GM12878 (cell line): ENCODE measurements at regions not wholly inside any gene's neighbourhood (a gene's known extent, or its start where the extent isn't known, plus 50 kb on each side); places are given as distances from the start of the nearest gene placed in this dataset.

ENCODE experiments used
- ATAC-seq: fragments of 200-7000 bp; cut with Tn5 transposase; 3 replicates; pipeline ENCODE4 v1.9.1; 2020; ENCODE audit warnings: mild to moderate bottlenecking, moderate library complexity
- BruUV-seq: library from RNA; stranded (reverse); fragments of 400-500 nt; replicated peaks from 2 replicates; lab custom pipeline; 2021; lab: Mats Ljungman, UMichigan
- CTCF ChIA-PET: fragments of 300-600 bp; sonication (Branson Sonifier 250); formaldehyde crosslinking; extraction: SDS; loops from one replicate; lab custom pipeline; 2021; ENCODE audit warnings: inconsistent platforms; lab: Yijun Ruan, JAX
- POLR2A ChIA-PET: fragments of 350-600 bp; formaldehyde crosslinking; extraction: SDS; loops from one replicate; lab custom pipeline; 2021; ENCODE audit warnings: inconsistent platforms; lab: Charles Lee
- RAD21 ChIA-PET: fragments of 300-600 bp; sonication (Branson Sonifier 250); formaldehyde crosslinking; loops from one replicate; lab custom pipeline; 2023; ENCODE audit warnings: antibody characterized with exemption; ENCODE audit not compliant: unreplicated experiment; lab: Charles Lee
- SMC1A ChIA-PET: fragments of 300-600 bp; sonication (Branson Sonifier 250); formaldehyde crosslinking; loops from one replicate; lab custom pipeline; 2023; ENCODE audit not compliant: unreplicated experiment, uncharacterized antibody; lab: Charles Lee
- DNase-seq: peaks from one replicate; pipeline ENCODE4 v3.0.0-alpha.2; 2011; ENCODE audit warnings: low read depth, low spot score
- FAIRE-seq: peaks from 3 replicates; lab custom pipeline; 2011; peaks lifted over from hg19 to GRCh38; lab: Jason Lieb, UNC
- H2AFZ ChIP-seq: 2 replicates; pipeline ENCODE4 v1.6.0; 2011; ENCODE audit warnings: low read depth, low read length, control low read depth; ENCODE audit not compliant: control insufficient read depth
- H3K27ac ChIP-seq: 2 replicates; pipeline ENCODE4 v1.5.1; 2011; ENCODE audit warnings: control low read depth; ENCODE audit not compliant: control insufficient read depth, insufficient read depth
- H3K27me3 ChIP-seq, 2 experiments: replicated peaks in 1 of 2; 2 replicates each; pipeline versions ENCODE4 v1.6.0 to v1.6.1; 2011; ENCODE audit warnings: low read length in 1 of 2; ENCODE audit not compliant: control insufficient read depth in 2 of 2, insufficient read depth in 2 of 2
- H3K36me3 ChIP-seq, 2 experiments: 2 replicates each; pipeline ENCODE4 v1.5.1; 2011; ENCODE audit warnings: low read length in 1 of 2; ENCODE audit not compliant: control insufficient read depth in 2 of 2, insufficient read depth in 2 of 2
- H3K4me1 ChIP-seq: 2 replicates; pipeline ENCODE4 v1.6.1; 2011; ENCODE audit warnings: mild to moderate bottlenecking, low read length, moderate library complexity, mixed read lengths; ENCODE audit not compliant: control insufficient read depth, insufficient read depth
- H3K4me2 ChIP-seq: 2 replicates; pipeline ENCODE4 v1.6.0; 2011; ENCODE audit warnings: control low read depth; ENCODE audit not compliant: control insufficient read depth, insufficient read depth
- H3K4me3 ChIP-seq: fragments of 200-600 bp; sonication (generic); 2 replicates; pipeline ENCODE4 v1.5.1; 2016
- H3K79me2 ChIP-seq: 2 replicates; pipeline ENCODE4 v1.6.0; 2011; ENCODE audit warnings: low read length; ENCODE audit not compliant: control insufficient read depth, insufficient read depth
- H3K9ac ChIP-seq: 2 replicates; pipeline ENCODE4 v1.8.0; 2011; ENCODE audit warnings: low read length, control low read depth, mixed read lengths; ENCODE audit not compliant: control insufficient read depth, insufficient read depth
- H3K9me3 ChIP-seq: replicated peaks from 3 replicates; pipeline ENCODE4 v1.5.1; 2011; ENCODE audit warnings: mild to moderate bottlenecking, low read length; ENCODE audit not compliant: control insufficient read depth, insufficient read depth
- H4K20me1 ChIP-seq: 2 replicates; pipeline ENCODE4 v1.6.0; 2011; ENCODE audit not compliant: control insufficient read depth, insufficient read depth
- ATF2 ChIP-seq: IDR thresholded peaks from 2 replicates; pipeline ENCODE4 v1.6.1; 2012; ENCODE audit warnings: low read length, inconsistent platforms
- CBX5 ChIP-seq: sonication (generic); IDR thresholded peaks from 2 replicates; pipeline ENCODE4 v1.6.1; 2016; ENCODE audit warnings: low read depth, moderate library complexity, mild to moderate bottlenecking, inconsistent platforms
- FOXK2 ChIP-seq: fragments of 450-650 bp; IDR thresholded peaks from 2 replicates; pipeline ENCODE4 v1.6.1; 2017; ENCODE audit warnings: mild to moderate bottlenecking, moderate library complexity
- GATAD2B ChIP-seq: fragments of 450-650 bp; conservative IDR thresholded peaks from 2 replicates; pipeline ENCODE4 v1.6.1; 2017; ENCODE audit warnings: low read depth, mild to moderate bottlenecking, moderate library complexity
- NFYA ChIP-seq: IDR thresholded peaks from 2 replicates; pipeline ENCODE4 v1.6.1; 2011; ENCODE audit warnings: low read depth, mild to moderate bottlenecking, low read length, improper control_type of control experiment, borderline replicate concordance
- NKRF ChIP-seq: fragments of 450-650 bp; conservative IDR thresholded peaks from 2 replicates; pipeline ENCODE4 v1.6.1; 2017; ENCODE audit warnings: mild to moderate bottlenecking, moderate library complexity
- NRF1 ChIP-seq: conservative IDR thresholded peaks from 2 replicates; pipeline ENCODE4 v1.6.1; 2011; ENCODE audit warnings: mild to moderate bottlenecking, low read depth, low read length, improper control_type of control experiment
- SIX5 ChIP-seq: IDR thresholded peaks from 2 replicates; pipeline ENCODE4 v1.6.1; 2011; ENCODE audit warnings: mild to moderate bottlenecking, low read depth, low read length, moderate library complexity; ENCODE audit not compliant: severe bottlenecking
- USF1 ChIP-seq: IDR thresholded peaks from 2 replicates; pipeline ENCODE4 v1.6.1; 2011; ENCODE audit warnings: borderline replicate concordance, low read depth, mild to moderate bottlenecking, moderate library complexity, mixed read lengths, low read length; ENCODE audit not compliant: insufficient read depth; ENCODE audit errors: extremely low read length
- YY1 ChIP-seq: IDR thresholded peaks from 2 replicates; pipeline ENCODE4 v1.6.1; 2011; ENCODE audit warnings: low read depth, mild to moderate bottlenecking, low read length
- WGBS: methylation state at CpG from one replicate; pipeline ENCODE4 v1.1.6; 2016; ENCODE audit warnings: low lambda C conversion rate; ENCODE audit not compliant: insufficient replicate concordance, insufficient coverage; ENCODE audit errors: missing lambda C conversion rate; 5-methylcytosine and 5-hydroxymethylcytosine counted together
- in situ Hi-C: fragments of 300-500 bp; cut with MboI; formaldehyde crosslinking; loops from 9 replicates; pipeline ENCODE4 v1.14.3; 2018; ENCODE audit warnings: mixed read lengths
- intact Hi-C: fragments of 100-400 bp; cut with micrococcal nuclease; formaldehyde crosslinking; loops from one replicate; pipeline ENCODE4 v1.14.2; 2022; ENCODE audit not compliant: unreplicated experiment

GRCh38 chr3:152056481-152056880 lies 183.0 kb downstream of the SUCNR1 start (continued):
- no peak for TF ChIP-seq NFYA
- no peak for TF ChIP-seq FOXK2
- TF ChIP-seq YY1: no peak
- TF ChIP-seq ATF2: no peak
- no peak for TF ChIP-seq CBX5

GRCh38 chr3:152056987-152057386 lies 183.5 kb downstream of the SUCNR1 start:
- WGBS: 62% methylated on average over 3 of the region's 3 CpGs

More at GRCh38 chr3:152056987-152057386, 183.5 kb downstream of the SUCNR1 start:
- ChIA-PET RAD21 (no interaction called here), CTCF (interaction anchor here (0.6 to 1.5 kb wide), 3 partner anchors 16 to 127 kb away, joined by 3 to 4 read pairs (median 4); no protein-coding TSS in a partner anchor), SMC1A (interaction anchor here (0.6 to 1.4 kb wide), 5 partner anchors 8 to 477 kb away, joined by 3 read pairs; no protein-coding TSS in a partner anchor), POLR2A (no interaction called here)
- Histone ChIP-seq H3K36me3 (no peaks in the 10 kb centered on the region), H3K4me2 (no peak overlapping the region), H2AFZ (no peak overlapping the region), H3K9me3 (no peaks in the 10 kb centered on the region), H3K9ac (no peak overlapping the region), H3K27me3 (no peaks in the 10 kb centered on the region), H3K4me3 (no peak overlapping the region), H3K79me2 (no peaks in the 10 kb centered on the region), H4K20me1 (no peaks in the 10 kb centered on the region), H3K4me1 (no peaks in the 10 kb centered on the region), H3K27ac (no peak overlapping the region)
- no TSS peak for BruUV-seq
- DNase-seq: no peak
- intact Hi-C loops (no loop called here), in situ Hi-C loops (no loop called here)
- no peak for FAIRE-seq
- no peak for ATAC-seq
- TF ChIP-seq GATAD2B: no peak
- TF ChIP-seq USF1: no peak
- TF ChIP-seq NRF1: no peak
- no peak for TF ChIP-seq NFYA
- TF ChIP-seq SIX5: no peak
- TF ChIP-seq NKRF: no peak
